Astrocyte (in vitro differentiated cells and primary cell): ENCODE measurements at regions not wholly inside any gene's neighbourhood (a gene's known extent, or its start where the extent isn't known, plus 50 kb on each side); places are given as distances from the start of the nearest gene placed in this dataset.

Experiments used
- DNase-seq: peaks from one replicate; pipeline ENCODE4 v3.0.0-alpha.2; 2010; ENCODE audit warnings: low read depth
- FAIRE-seq: peaks from 2 replicates; lab custom pipeline; 2011; peaks lifted over from hg19 to GRCh38; lab: Jason Lieb, UNC
- H2AFZ ChIP-seq: 2 replicates; pipeline ENCODE4 v1.6.0; 2012; ENCODE audit warnings: low read depth, low read length, inconsistent platforms
- H3K27ac ChIP-seq: 2 replicates; pipeline ENCODE4 v1.5.1; 2011; ENCODE audit warnings: low read depth, low read length, inconsistent platforms
- H3K27me3 ChIP-seq: 2 replicates; pipeline ENCODE4 v1.6.0; 2011; ENCODE audit warnings: low read length, inconsistent platforms; ENCODE audit not compliant: insufficient read depth
- H3K36me3 ChIP-seq: 2 replicates; pipeline ENCODE4 v1.5.1; 2011; ENCODE audit warnings: low read length, inconsistent platforms; ENCODE audit not compliant: insufficient read depth
- H3K4me1 ChIP-seq: 2 replicates; pipeline ENCODE4 v1.5.1; 2011; ENCODE audit warnings: low read length, inconsistent platforms; ENCODE audit not compliant: insufficient read depth
- H3K4me2 ChIP-seq: 2 replicates; pipeline ENCODE4 v1.6.0; 2012; ENCODE audit warnings: low read length, inconsistent platforms
- H3K4me3 ChIP-seq: 2 replicates; pipeline ENCODE4 v1.5.1; 2011; ENCODE audit warnings: low read depth, mild to moderate bottlenecking, low read length, inconsistent platforms; ENCODE audit not compliant: insufficient read depth
- H3K79me2 ChIP-seq: 2 replicates; pipeline ENCODE4 v1.6.0; 2012; ENCODE audit warnings: mild to moderate bottlenecking, low read length, inconsistent platforms; ENCODE audit not compliant: insufficient read depth
- H3K9ac ChIP-seq: 2 replicates; pipeline ENCODE4 v1.6.0; 2012; ENCODE audit warnings: mild to moderate bottlenecking, low read length, inconsistent platforms
- H3K9me3 ChIP-seq: 2 replicates; pipeline ENCODE4 v1.5.1; 2012; ENCODE audit warnings: low read depth, mild to moderate bottlenecking, low read length, inconsistent platforms; ENCODE audit not compliant: insufficient read depth
- H4K20me1 ChIP-seq: 2 replicates; pipeline ENCODE4 v1.6.0; 2012; ENCODE audit warnings: low read length, inconsistent platforms; ENCODE audit not compliant: insufficient read depth
- H3K27ac Mint-ChIP-seq: one replicate; pipeline ENCODE4 v1.8.0; 2021; ENCODE audit warnings: mild to moderate bottlenecking, mixed read lengths; ENCODE audit not compliant: unreplicated experiment
- H3K27me3 Mint-ChIP-seq: one replicate; pipeline ENCODE4 v1.8.0; 2021; ENCODE audit warnings: low read depth, mixed read lengths; ENCODE audit not compliant: unreplicated experiment
- H3K36me3 Mint-ChIP-seq: one replicate; pipeline ENCODE4 v1.8.0; 2021; ENCODE audit warnings: low read depth, mixed read lengths; ENCODE audit not compliant: unreplicated experiment
- H3K4me1 Mint-ChIP-seq: one replicate; pipeline ENCODE4 v1.8.0; 2021; ENCODE audit warnings: low read depth, mixed read lengths; ENCODE audit not compliant: unreplicated experiment
- H3K4me3 Mint-ChIP-seq: one replicate; pipeline ENCODE4 v1.8.0; 2021; ENCODE audit warnings: mild to moderate bottlenecking, moderate library complexity, mixed read lengths; ENCODE audit not compliant: unreplicated experiment
- H3K9me3 Mint-ChIP-seq: one replicate; pipeline ENCODE4 v1.8.0; 2021; ENCODE audit warnings: mild to moderate bottlenecking, mixed read lengths; ENCODE audit not compliant: unreplicated experiment
- CTCF ChIP-seq: IDR thresholded peaks from 2 replicates; pipeline ENCODE4 v1.5.1; 2011; ENCODE audit warnings: low read depth, mild to moderate bottlenecking, inconsistent platforms, low read length, moderate library complexity; ENCODE audit not compliant: insufficient read depth
- EZH2 ChIP-seq: IDR thresholded peaks from 2 replicates; pipeline ENCODE4 v1.6.1; 2012; ENCODE audit warnings: mild to moderate bottlenecking, low read length, inconsistent platforms; ENCODE audit not compliant: insufficient read depth

- TF ChIP-seq CTCF: no peak
- TF ChIP-seq EZH2: no peak
- H3K4me3 ChIP-seq: no peak overlapping the region
- Mint-ChIP-seq H3K4me1 (peaks cover 18% of the 10 kb centered on the region), H3K9me3 (no peaks in the 10 kb centered on the region), H3K27ac (no peak overlapping the region), H3K4me3 (no peak overlapping the region), H3K36me3 (no peaks in the 10 kb centered on the region), H3K27me3 (no peaks in the 10 kb centered on the region)
- no peak for FAIRE-seq
- H3K79me2 ChIP-seq: no peaks in the 10 kb centered on the region
- no peaks in the 10 kb centered on the region for H3K36me3 ChIP-seq
- H3K4me2 ChIP-seq: no peak overlapping the region
- no peaks in the 10 kb centered on the region for H3K9me3 ChIP-seq
- no peak overlapping the region for H2AFZ ChIP-seq
- DNase-seq: no peak
- H3K9ac ChIP-seq: no peak overlapping the region
- no peaks in the 10 kb centered on the region for H3K27me3 ChIP-seq
- H3K4me1 ChIP-seq: peaks cover 8% of the 10 kb centered on the region
- no peak overlapping the region for H3K27ac ChIP-seq
- H4K20me1 ChIP-seq: no peaks in the 10 kb centered on the region
These were observed 458.8 kb upstream of the CNTN5 start for GRCh38 chr11:98561877-98562395.

- H3K4me1 Mint-ChIP-seq: peaks cover 21% of the 10 kb centered on the region
- Histone ChIP-seq H2AFZ (no peak overlapping the region), H3K4me2 (no peak overlapping the region), H3K9ac (no peak overlapping the region), H3K9me3 (no peaks in the 10 kb centered on the region), H3K79me2 (no peaks in the 10 kb centered on the region), H3K27ac (peak overlapping the region; percentile 58), H3K36me3 (no peaks in the 10 kb centered on the region), H3K4me3 (no peak overlapping the region), H4K20me1 (no peaks in the 10 kb centered on the region), H3K27me3 (no peaks in the 10 kb centered on the region), H3K4me1 (peaks cover 8% of the 10 kb centered on the region)
- TF ChIP-seq EZH2 (no peak), CTCF (no peak)
- no peak overlapping the region for H3K4me3 Mint-ChIP-seq
- FAIRE-seq (no peak), DNase-seq (no peak)
- no peaks in the 10 kb centered on the region for H3K9me3 Mint-ChIP-seq
- H3K27me3 Mint-ChIP-seq: no peaks in the 10 kb centered on the region
- no peaks in the 10 kb centered on the region for H3K36me3 Mint-ChIP-seq
- H3K27ac Mint-ChIP-seq: peak overlapping the region; percentile 60
These were observed 456.5 kb upstream of the CNTN5 start for GRCh38 chr11:98564233-98564632.

- no peaks in the 10 kb centered on the region for H3K36me3 Mint-ChIP-seq
- Histone ChIP-seq H4K20me1 (no peaks in the 10 kb centered on the region), H3K36me3 (no peaks in the 10 kb centered on the region), H3K9ac (no peak overlapping the region), H3K9me3 (no peaks in the 10 kb centered on the region), H3K4me3 (no peak overlapping the region), H2AFZ (peak overlapping the region; percentile 39), H3K79me2 (no peaks in the 10 kb centered on the region), H3K4me2 (peak overlapping the region; percentile 65), H3K4me1 (peaks cover 8% of the 10 kb centered on the region), H3K27ac (peak overlapping the region; percentile 58), H3K27me3 (no peaks in the 10 kb centered on the region)
- H3K4me3 Mint-ChIP-seq: no peak overlapping the region
- H3K4me1 Mint-ChIP-seq: peaks cover 21% of the 10 kb centered on the region
- TF ChIP-seq EZH2 (no peak), CTCF (no peak)
- no peak for FAIRE-seq
- DNase-seq: peak; percentile 6
- H3K27ac Mint-ChIP-seq: peak overlapping the region; percentile 60
- no peaks in the 10 kb centered on the region for H3K9me3 Mint-ChIP-seq
- H3K27me3 Mint-ChIP-seq: no peaks in the 10 kb centered on the region
These were observed 455.9 kb upstream of the CNTN5 start for GRCh38 chr11:98564881-98565280.
